Sigmoid colon (tissue), 6 donors: ENCODE measurements at regions not wholly inside any gene's neighbourhood (a gene's known extent, or its start where the extent isn't known, plus 50 kb on each side); places are given as distances from the start of the nearest gene placed in this dataset.

ENCODE experiments used
- DNase-seq: peaks from one replicate; pipeline ENCODE4 v3.0.0-alpha.2; 2019
- H3K27ac ChIP-seq, 4 donors: fragments of 200-600 bp; sonication (generic); one replicate each; pipeline ENCODE4 v1.5.1; 2016 to 2019; ENCODE audit warnings: mild to moderate bottlenecking in 1 of 4
- H3K27me3 ChIP-seq, 3 donors: fragments of 200-600 bp; sonication (generic); one replicate each; pipeline ENCODE4 v1.5.1; 2019; ENCODE audit warnings: mild to moderate bottlenecking in 1 of 3
- H3K36me3 ChIP-seq, 4 donors: fragments of 200-600 bp; sonication (generic); one replicate each; pipeline ENCODE4 v1.5.1; 2016 to 2019
- H3K4me1 ChIP-seq, 4 donors: fragments of 200-600 bp; sonication (generic); one replicate each; pipeline ENCODE4 v1.5.1; 2017 to 2019
- H3K4me3 ChIP-seq, 4 donors: fragments of 200-600 bp; sonication (generic); one replicate each; pipeline ENCODE4 v1.5.1; 2017 to 2019; ENCODE audit warnings: mild to moderate bottlenecking in 2 of 4, moderate library complexity in 1 of 4
- H3K9me3 ChIP-seq, 4 donors: fragments of 200-600 bp in 3 of 4; sonication (generic) in 3 of 4; one replicate each; pipeline versions ENCODE4 v1.5.1 to v1.6.1; 2013 to 2019
- CTCF ChIP-seq, 4 experiments: fragments of 450-650 bp in 3 of 4; fragments of 200-600 bp in 1 of 4; IDR thresholded peaks; one replicate each; pipeline ENCODE4 v1.5.1; 2016 to 2019; ENCODE audit warnings: antibody characterized with exemption in 4 of 4, mild to moderate bottlenecking in 3 of 4, moderate library complexity in 2 of 4
- EP300 ChIP-seq, 4 donors: sonication (generic); formaldehyde crosslinking; IDR thresholded peaks; one replicate each; pipeline ENCODE4 v1.6.1; 2017; ENCODE audit warnings: antibody characterized with exemption in 4 of 4
- POLR2A ChIP-seq, 2 donors: fragments of 450-650 bp; IDR thresholded peaks; one replicate each; pipeline ENCODE4 v1.6.1; 2016; ENCODE audit warnings: antibody characterized with exemption in 2 of 2, mild to moderate bottlenecking in 2 of 2, moderate library complexity in 2 of 2
- POLR2AphosphoS5 ChIP-seq, 4 donors: sonication (generic); formaldehyde crosslinking; IDR thresholded peaks; one replicate each; pipeline ENCODE4 v1.6.1; 2017; ENCODE audit warnings: antibody characterized with exemption in 4 of 4
- whole genome bisulfite sequencing, 2 donors: extraction: QIAGEN DNeasy Blood & Tissue Kit; methylation state at CpG; one replicate each; pipeline ENCODE4 v1.1.7; 2013; 5-methylcytosine and 5-hydroxymethylcytosine counted together
- intact Hi-C: fragments of 100-400 bp; cut with DNase I; formaldehyde crosslinking; loops from one replicate; pipeline ENCODE4 v1.15.1; 2023
- donor health status: healthy with polysubstance abuse.
- donor health status: healthy.

GRCh38 chr12:92509156-92509738 is 193.5 kb upstream of the PLEKHG7 start:
- intact Hi-C loops: loop anchor here (10.0 kb wide), 1 partner anchor 364 kb away; the partner anchor contains the start of gene BTG1
- H3K4me1 ChIP-seq: peaks cover 0 to 39% (median 34%) of the 10 kb centered on the region in 4 donors
- H3K27ac ChIP-seq: peak overlapping the region in 1 of 4 donors; percentile 6
- no peaks in the 10 kb centered on the region for H3K27me3 ChIP-seq
- 25 to 78% methylated on average over 2 of the region's 2 CpGs for WGBS, 2 donors
- H3K4me3 ChIP-seq: no peak overlapping the region
- TF ChIP-seq EP300 (IDR thresholded peaks at IDR 0.05) (peak in 1 of 4 donors; percentile 19), POLR2A (IDR thresholded peaks at IDR 0.05) (no peak), POLR2AphosphoS5 (IDR thresholded peaks at IDR 0.05) (peak in 2 of 4 donors; percentile 27 to 33), CTCF (IDR thresholded peaks at IDR 0.05) (no peak)
- no peaks in the 10 kb centered on the region for H3K36me3 ChIP-seq
- DNase-seq: no peak
- no peaks in the 10 kb centered on the region for H3K9me3 ChIP-seq

GRCh38 chr12:92506891-92507290 is 195.9 kb upstream of the PLEKHG7 start:
- Histone ChIP-seq H3K4me1 (peaks cover 0 to 50% (median 49%) of the 10 kb centered on the region in 4 donors), H3K27ac (peak overlapping the region; percentile 71 to 81 (median 78)), H3K27me3 (no peaks in the 10 kb centered on the region), H3K36me3 (no peaks in the 10 kb centered on the region), H3K4me3 (no peak overlapping the region), H3K9me3 (no peaks in the 10 kb centered on the region)
- TF ChIP-seq CTCF (IDR thresholded peaks at IDR 0.05) (no peak), EP300 (IDR thresholded peaks at IDR 0.05) (no peak), POLR2A (IDR thresholded peaks at IDR 0.05) (no peak), POLR2AphosphoS5 (IDR thresholded peaks at IDR 0.05) (no peak)
- intact Hi-C loops: loop anchor here (10.0 kb wide), 1 partner anchor 362 kb away; the partner anchor contains the start of gene BTG1
- WGBS, 2 donors: 44 to 80% methylated on average over 3 of the region's 3 CpGs
- no peak for DNase-seq

- 22 to 66% methylated on average over 2 of the region's 2 CpGs for WGBS, 2 donors
- Histone ChIP-seq H3K27ac (peak overlapping the region; percentile 71 to 81 (median 78)), H3K4me1 (peaks cover 0 to 49% (median 45%) of the 10 kb centered on the region in 4 donors), H3K36me3 (no peaks in the 10 kb centered on the region), H3K9me3 (no peaks in the 10 kb centered on the region), H3K4me3 (no peak overlapping the region), H3K27me3 (no peaks in the 10 kb centered on the region)
- intact Hi-C loops: loop anchor here (10.0 kb wide), 1 partner anchor 362 kb away; the partner anchor contains the start of gene BTG1
- no peak for DNase-seq
- TF ChIP-seq CTCF (IDR thresholded peaks at IDR 0.05) (no peak), POLR2AphosphoS5 (IDR thresholded peaks at IDR 0.05) (no peak), EP300 (IDR thresholded peaks at IDR 0.05) (no peak), POLR2A (IDR thresholded peaks at IDR 0.05) (no peak)
These were observed 196.3 kb upstream of the PLEKHG7 start for GRCh38 chr12:92506460-92506859.

GRCh38 chr12:92505254-92506231 is 197.2 kb upstream of the PLEKHG7 start:
- Histone ChIP-seq H3K9me3 (no peaks in the 10 kb centered on the region), H3K27me3 (no peaks in the 10 kb centered on the region), H3K4me3 (peak overlapping the region in 1 of 4 donors; percentile 20), H3K4me1 (peaks cover 0 to 49% (median 42%) of the 10 kb centered on the region in 4 donors), H3K27ac (peak overlapping the region; percentile 71 to 81 (median 78)), H3K36me3 (no peaks in the 10 kb centered on the region)
- TF ChIP-seq POLR2A (IDR thresholded peaks at IDR 0.05) (no peak), EP300 (IDR thresholded peaks at IDR 0.05) (no peak), POLR2AphosphoS5 (IDR thresholded peaks at IDR 0.05) (peak in 3 of 4 donors; percentile 20 to 38 (median 36)), CTCF (IDR thresholded peaks at IDR 0.05) (no peak)
- DNase-seq: peak; percentile 89
- intact Hi-C loops: loop anchor here (10.0 kb wide), 1 partner anchor 361 kb away; the partner anchor contains the start of gene BTG1
- WGBS, 2 donors: 36 to 64% methylated on average over 12 of the region's 12 CpGs
